HG03139 (cell line): ENCODE measurements at regions not wholly inside any gene's neighbourhood (a gene's known extent, or its start where the extent isn't known, plus 50 kb on each side); places are given as distances from the start of the nearest gene placed in this dataset.

Experiments used
- ATAC-seq: cut with Tn5 transposase; IDR thresholded peaks from one replicate; pipeline ENCODE4 v1.9.1; 2021; ENCODE audit not compliant: unreplicated experiment

DNA sequence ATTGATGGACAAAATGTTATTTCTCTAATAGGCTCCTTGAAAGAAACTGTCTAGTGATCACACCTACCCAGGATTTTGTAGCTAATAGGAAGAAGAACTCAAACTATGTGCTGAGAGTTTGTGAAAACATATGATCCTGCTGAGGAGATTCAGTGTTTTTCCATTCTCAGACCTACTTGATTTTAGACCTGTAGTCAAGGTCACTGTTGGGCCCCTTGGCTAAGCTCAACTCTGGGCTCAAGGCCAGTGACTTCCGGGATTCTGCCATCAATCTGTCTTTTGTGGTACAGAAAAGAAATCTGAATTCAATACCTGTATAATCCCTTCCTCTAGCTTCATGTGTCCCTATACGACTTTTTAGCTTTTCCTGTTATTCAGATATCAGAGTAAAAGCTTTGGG lies 79.7 kb upstream of the FERD3L start:
- ATAC-seq, result no peak

- no peak for ATAC-seq
Observed at GRCh38 chr7:19215412-19215811, 70.2 kb upstream of the FERD3L start.

- no peak for ATAC-seq
Observed at GRCh38 chr7:19213746-19214145, 68.5 kb upstream of the FERD3L start.

DNA sequence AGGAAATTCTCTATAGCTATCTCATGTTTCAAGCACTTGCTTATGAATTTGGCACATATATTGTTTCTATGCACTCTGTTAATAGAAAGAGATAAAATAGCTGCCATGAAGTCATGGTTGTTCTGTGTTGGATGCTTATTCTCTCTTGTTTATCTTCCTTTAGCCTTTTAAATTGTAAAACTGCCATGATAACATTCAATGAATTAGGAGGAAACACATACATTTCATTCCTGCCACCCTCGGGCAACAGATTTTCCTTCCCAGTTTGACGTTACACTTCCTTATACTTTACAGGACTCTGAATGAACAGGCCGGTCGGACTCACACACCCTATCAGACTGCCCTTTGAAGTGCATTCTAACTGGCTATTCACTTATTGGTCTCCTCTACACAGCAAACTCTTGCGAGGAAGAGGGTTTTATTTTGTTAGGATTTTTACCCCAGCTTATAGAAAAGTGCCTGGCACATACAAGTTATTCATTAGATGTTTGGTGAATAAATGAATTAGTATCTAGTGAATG lies 65.7 kb upstream of the FERD3L start:
- no peak for ATAC-seq

GRCh38 chr7:19209166-19209696 lies 64.0 kb upstream of the FERD3L start:
- no peak for ATAC-seq

GRCh38 chr7:19206721-19207120 lies 61.5 kb upstream of the FERD3L start:
- ATAC-seq, result no peak

DNA sequence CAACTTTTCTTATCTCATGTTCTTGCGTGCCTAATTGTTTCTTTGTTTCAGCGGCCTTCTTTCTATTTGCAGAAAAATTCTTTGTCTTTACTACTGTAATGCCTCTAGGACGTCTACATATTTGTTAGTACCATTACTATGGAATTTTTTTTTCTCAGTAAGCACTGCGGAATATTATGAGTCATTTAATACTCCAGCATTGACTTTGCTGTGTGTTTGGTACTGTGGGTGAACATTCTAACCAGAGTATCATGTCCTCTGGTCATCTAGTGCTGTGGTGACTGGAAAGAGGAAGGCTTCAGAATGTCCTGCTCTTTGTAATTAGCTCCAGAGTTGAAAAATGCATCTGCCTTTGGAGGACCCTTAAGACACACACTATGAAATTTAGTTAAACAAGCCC lies 58.5 kb upstream of the FERD3L start:
- ATAC-seq, result no peak

- ATAC-seq, result no peak
Observed at GRCh38 chr7:19202599-19202998, 57.4 kb upstream of the FERD3L start.
